HepG2 (cell line): ENCODE measurements at regions not wholly inside any gene's neighbourhood (a gene's known extent, or its start where the extent isn't known, plus 50 kb on each side); places are given as distances from the start of the nearest gene placed in this dataset.

Experiments
- ARID4A ChIP-seq: sonication (generic); formaldehyde crosslinking; IDR thresholded peaks from 2 replicates; pipeline ENCODE4 v1.5.0; 2020; ENCODE audit warnings: mild to moderate bottlenecking, missing genetic modification reagents, borderline replicate concordance
- CREB1 ChIP-seq, 2 experiments: fragments of 450-650 bp in 1 of 2; IDR thresholded peaks; 2 replicates each; pipeline ENCODE4 v1.6.1; 2016 to 2017; ENCODE audit warnings: control low read depth in 1 of 2, mild to moderate bottlenecking in 1 of 2, missing compliant biosample characterization in 1 of 2, missing genetic modification characterization in 1 of 2
- EP300 ChIP-seq, 3 experiments: sonication (generic) in 1 of 3; formaldehyde crosslinking in 1 of 3; IDR thresholded peaks; 2 replicates each; pipeline versions ENCODE4 v1.5.1 to v1.6.1; 2011 to 2020; ENCODE audit warnings: low read depth in 2 of 3, low read length in 2 of 3, borderline replicate concordance in 1 of 3, improper control_type of control experiment in 1 of 3, mild to moderate bottlenecking in 1 of 3, missing genetic modification reagents in 1 of 3, moderate library complexity in 1 of 3
- FOSL2 ChIP-seq: sonication (generic); formaldehyde crosslinking; IDR thresholded peaks from 2 replicates; pipeline ENCODE4 v1.4.0; 2020; ENCODE audit warnings: missing genetic modification reagents
- FOXP4 ChIP-seq: sonication (generic); formaldehyde crosslinking; IDR thresholded peaks from 2 replicates; pipeline ENCODE4 v1.4.0; 2020; ENCODE audit warnings: missing genetic modification reagents
- HMG20A ChIP-seq: IDR thresholded peaks from 2 replicates; pipeline ENCODE4 v1.6.1; 2016; ENCODE audit warnings: borderline replicate concordance
- HNF4G ChIP-seq, 2 experiments: sonication (generic) in 1 of 2; formaldehyde crosslinking in 1 of 2; IDR thresholded peaks; 2 replicates each; pipeline versions ENCODE4 v1.4.0 to v1.6.1; 2011 to 2020; ENCODE audit warnings: borderline replicate concordance in 2 of 2, low read depth in 2 of 2, mild to moderate bottlenecking in 2 of 2, low read length in 1 of 2, missing genetic modification reagents in 1 of 2, moderate library complexity in 1 of 2
- NR2F1 ChIP-seq, 2 experiments: fragments of 450-650 bp in 1 of 2; formaldehyde crosslinking in 1 of 2; IDR thresholded peaks; 2 replicates each; pipeline versions ENCODE4 v1.5.0 to v1.6.1; 2016 to 2020; ENCODE audit warnings: mild to moderate bottlenecking in 1 of 2, missing compliant biosample characterization in 1 of 2, missing genetic modification reagents in 1 of 2, moderate library complexity in 1 of 2
- RARA ChIP-seq: IDR thresholded peaks from 2 replicates; pipeline ENCODE4 v1.6.1; 2016; ENCODE audit warnings: missing genetic modification reagents, missing compliant biosample characterization
- RCOR2 ChIP-seq: IDR thresholded peaks from 2 replicates; pipeline ENCODE4 v1.6.1; 2016; ENCODE audit warnings: missing biosample characterization, missing genetic modification reagents
- SMAD3 ChIP-seq: sonication (generic); formaldehyde crosslinking; IDR thresholded peaks from 2 replicates; pipeline ENCODE4 v1.4.0; 2020; ENCODE audit warnings: missing genetic modification reagents
- SMC3 ChIP-seq: IDR thresholded peaks from 2 replicates; pipeline ENCODE4 v1.6.1; 2011; ENCODE audit warnings: low read length, improper control_type of control experiment
- TBL1XR1 ChIP-seq: fragments of 150-350 bp; IDR thresholded peaks from 2 replicates; pipeline ENCODE4 v1.6.1; 2014; ENCODE audit warnings: borderline replicate concordance, low read length; ENCODE audit not compliant: partially characterized antibody
- YY1 ChIP-seq: IDR thresholded peaks from 2 replicates; pipeline ENCODE4 v1.6.1; 2011; ENCODE audit warnings: low read length, low read depth, moderate library complexity, mild to moderate bottlenecking; ENCODE audit not compliant: insufficient read depth, insufficient replicate concordance
- ZMYM4 ChIP-seq: sonication (generic); formaldehyde crosslinking; IDR thresholded peaks from 2 replicates; pipeline ENCODE4 v1.8.1; 2023; ENCODE audit warnings: mild to moderate bottlenecking, missing genetic modification reagents
- ZNF451 ChIP-seq: sonication (generic); formaldehyde crosslinking; IDR thresholded peaks from 2 replicates; pipeline ENCODE4 v1.5.0; 2020; ENCODE audit warnings: mild to moderate bottlenecking, missing genetic modification reagents
- ZNF720 ChIP-seq: sonication (generic); formaldehyde crosslinking; IDR thresholded peaks from 2 replicates; pipeline ENCODE4 v1.4.0; 2020; ENCODE audit warnings: missing genetic modification reagents
- ZNF792 ChIP-seq: IDR thresholded peaks from 2 replicates; pipeline ENCODE4 v1.6.1; 2016
- ZNF878 ChIP-seq: sonication (generic); formaldehyde crosslinking; IDR thresholded peaks from 2 replicates; pipeline ENCODE4 v1.8.1; 2023; ENCODE audit warnings: mild to moderate bottlenecking, missing genetic modification reagents, moderate library complexity
- ZSCAN21 ChIP-seq: sonication (generic); formaldehyde crosslinking; IDR thresholded peaks from 2 replicates; pipeline ENCODE4 v1.8.0; 2022; ENCODE audit warnings: mild to moderate bottlenecking, missing genetic modification reagents, moderate library complexity, borderline replicate concordance
- TF ChIP-seq, protein P1 (sequence below): IDR thresholded peaks from 2 replicates; pipeline ENCODE4 v1.6.1; 2012; ENCODE audit warnings: low read depth, low read length, improper control_type of control experiment

DNA sequence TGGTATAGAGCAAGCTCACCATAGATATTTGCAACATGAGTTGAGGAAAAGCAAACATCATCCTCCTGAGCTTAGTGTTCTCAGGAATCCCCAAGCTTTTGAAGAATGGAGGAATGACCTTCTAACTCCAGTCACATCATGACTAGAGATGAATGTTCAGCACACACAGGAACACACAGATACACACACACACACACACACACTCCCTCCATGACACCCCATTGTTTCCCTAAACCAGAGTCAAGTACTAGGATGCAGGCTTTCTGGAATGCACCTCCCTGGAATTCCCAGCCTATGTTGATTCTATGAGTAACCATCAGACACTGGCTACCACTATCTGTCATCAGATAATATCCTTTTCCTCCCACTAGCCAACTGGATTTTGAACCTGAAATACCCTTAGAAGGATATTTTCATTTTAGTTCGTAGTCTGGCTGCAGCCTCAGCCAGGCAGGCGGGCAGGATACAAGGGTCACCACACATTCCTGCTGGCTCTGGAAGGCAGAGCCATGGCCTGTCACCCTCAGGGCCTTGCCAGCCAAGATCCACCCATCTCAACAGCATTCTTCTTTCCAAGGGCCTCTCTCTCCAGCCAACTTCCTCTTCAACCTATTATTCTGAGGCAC is 162.4 kb downstream of the FOXO1 start (continued):
- peak; percentile 36; the same call in 1 of the 2 replicates for TF ChIP-seq HMG20A (CRISPR knock-in tag)
- TF ChIP-seq FOSL2 (CRISPR knock-in tag), result peak; percentile 89
- TF ChIP-seq ZNF720, result no peak
- no peak; the same call in 1 of the 2 replicates for TF ChIP-seq SMAD3
- TF ChIP-seq NR2F1 (CRISPR knock-in tag; IDR thresholded peaks at IDR 0.05), result peak in 1 of 2 experiments; percentile 69; a peak in 2 of 4 replicates
- peak; percentile 73; the same call in 1 of the 2 replicates for TF ChIP-seq ZSCAN21 (CRISPR knock-in tag)
- TF ChIP-seq RCOR2 (CRISPR knock-in tag), result peak; percentile 81
- TF ChIP-seq HNF4G (IDR thresholded peaks at IDR 0.05; ENCODE audit: borderline replicate concordance, low read depth, low read length), result peak; percentile 65
- TF ChIP-seq HNF4G (CRISPR knock-in tag; IDR thresholded peaks at IDR 0.05; ENCODE audit: borderline replicate concordance, low read depth), result no peak
- TF ChIP-seq, protein P1, sequence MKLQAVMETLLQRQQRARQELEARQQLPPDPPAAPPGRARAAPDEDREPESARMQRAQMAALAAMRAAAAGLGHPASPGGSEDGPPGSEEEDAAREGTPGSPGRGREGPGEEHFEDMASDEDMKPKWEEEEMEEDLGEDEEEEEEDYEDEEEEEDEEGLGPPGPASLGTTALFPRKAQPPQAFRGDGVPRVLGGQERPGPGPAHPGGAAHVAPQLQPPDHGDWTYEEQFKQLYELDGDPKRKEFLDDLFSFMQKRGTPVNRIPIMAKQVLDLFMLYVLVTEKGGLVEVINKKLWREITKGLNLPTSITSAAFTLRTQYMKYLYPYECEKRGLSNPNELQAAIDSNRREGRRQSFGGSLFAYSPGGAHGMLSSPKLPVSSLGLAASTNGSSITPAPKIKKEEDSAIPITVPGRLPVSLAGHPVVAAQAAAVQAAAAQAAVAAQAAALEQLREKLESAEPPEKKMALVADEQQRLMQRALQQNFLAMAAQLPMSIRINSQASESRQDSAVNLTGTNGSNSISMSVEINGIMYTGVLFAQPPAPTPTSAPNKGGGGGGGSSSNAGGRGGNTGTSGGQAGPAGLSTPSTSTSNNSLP, result peak; percentile 95
- peak; percentile 41 for TF ChIP-seq SMC3
- no peak for TF ChIP-seq ZNF451
- TF ChIP-seq FOXP4 (CRISPR knock-in tag), result peak; percentile 57; the same call in 1 of the 2 replicates
- peak; percentile 44; the same call in 1 of the 2 replicates for TF ChIP-seq ARID4A
- peak; percentile 89 for TF ChIP-seq RARA (CRISPR knock-in tag)
- TF ChIP-seq YY1, result peak; percentile 33
- TF ChIP-seq CREB1 (IDR thresholded peaks at IDR 0.05), result peak; percentile 68
- TF ChIP-seq CREB1 (CRISPR knock-in tag; IDR thresholded peaks at IDR 0.05), result peak; percentile 66
- peak; percentile 96 for TF ChIP-seq TBL1XR1
- TF ChIP-seq ZMYM4 (CRISPR knock-in tag), result peak; percentile 68
- peak; percentile 51; the same call in 1 of the 2 replicates for TF ChIP-seq ZNF792 (CRISPR knock-in tag)
- peak; percentile 74 to 79; a peak in 3 of 4 replicates for TF ChIP-seq EP300 (IDR thresholded peaks at IDR 0.05; ENCODE audit: low read depth in 2 of 2, low read length in 2 of 2)
- TF ChIP-seq EP300 (CRISPR knock-in tag; IDR thresholded peaks at IDR 0.05; ENCODE audit: borderline replicate concordance), result peak; percentile 84
- TF ChIP-seq ZNF878 (CRISPR knock-in tag), result peak; percentile 60; the same call in 1 of the 2 replicates
